HEK293 (cell line): ENCODE measurements at regions not wholly inside any gene's neighbourhood (a gene's known extent, or its start where the extent isn't known, plus 50 kb on each side); places are given as distances from the start of the nearest gene placed in this dataset.
"Not testable (repeated sequence)": the region's sequence is repeated elsewhere in the genome, so short reads cannot be mapped to it uniquely, and the experiment has no call there.

Experiments
- AEBP2 ChIP-seq: fragments of 450-650 bp; formaldehyde crosslinking; IDR thresholded peaks from 2 replicates; pipeline ENCODE4 v1.5.1; 2016; ENCODE audit warnings: missing biosample characterization, missing genetic modification characterization, borderline replicate concordance
- GLI4 ChIP-seq: fragments of 450-650 bp; formaldehyde crosslinking; IDR thresholded peaks from 2 replicates; pipeline ENCODE4 v1.5.1; 2016; ENCODE audit warnings: missing biosample characterization, missing genetic modification characterization
- HIC1 ChIP-seq: fragments of 450-650 bp; formaldehyde crosslinking; IDR thresholded peaks from 2 replicates; pipeline ENCODE4 v1.5.1; 2016; ENCODE audit warnings: missing biosample characterization, missing genetic modification characterization
- MEIS1 ChIP-seq: sonication (generic); formaldehyde crosslinking; IDR thresholded peaks from 2 replicates; pipeline ENCODE4 v1.8.1; 2022; ENCODE audit warnings: missing genetic modification reagents, mild to moderate bottlenecking, borderline replicate concordance
- ZBTB8A ChIP-seq: fragments of 450-650 bp; formaldehyde crosslinking; IDR thresholded peaks from 2 replicates; pipeline ENCODE4 v1.5.1; 2016; ENCODE audit warnings: missing biosample characterization, missing genetic modification characterization
- ZNF133 ChIP-seq: fragments of 450-650 bp; formaldehyde crosslinking; IDR thresholded peaks from 2 replicates; pipeline ENCODE4 v1.5.1; 2016; ENCODE audit warnings: missing biosample characterization, missing genetic modification characterization
- ZNF416 ChIP-seq: fragments of 450-650 bp; formaldehyde crosslinking; IDR thresholded peaks from 2 replicates; pipeline ENCODE4 v1.5.1; 2016; ENCODE audit warnings: missing biosample characterization, missing genetic modification characterization
- ZNF580 ChIP-seq: fragments of 450-650 bp; formaldehyde crosslinking; IDR thresholded peaks from 2 replicates; pipeline ENCODE4 v1.5.1; 2016; ENCODE audit warnings: missing biosample characterization, missing genetic modification characterization
- ZNF658 ChIP-seq: fragments of 450-650 bp; formaldehyde crosslinking; IDR thresholded peaks from 2 replicates; pipeline ENCODE4; 2016; ENCODE audit warnings: missing biosample characterization, missing genetic modification characterization
- ZNF747 ChIP-seq: fragments of 450-650 bp; formaldehyde crosslinking; IDR thresholded peaks from 2 replicates; pipeline ENCODE4 v1.5.1; 2016; ENCODE audit warnings: missing biosample characterization, missing genetic modification characterization
- TF ChIP-seq, protein P1 (sequence below): fragments of 450-650 bp; formaldehyde crosslinking; IDR thresholded peaks from 2 replicates; pipeline ENCODE4 v1.5.1; 2016; ENCODE audit warnings: missing biosample characterization, missing genetic modification characterization

DNA sequence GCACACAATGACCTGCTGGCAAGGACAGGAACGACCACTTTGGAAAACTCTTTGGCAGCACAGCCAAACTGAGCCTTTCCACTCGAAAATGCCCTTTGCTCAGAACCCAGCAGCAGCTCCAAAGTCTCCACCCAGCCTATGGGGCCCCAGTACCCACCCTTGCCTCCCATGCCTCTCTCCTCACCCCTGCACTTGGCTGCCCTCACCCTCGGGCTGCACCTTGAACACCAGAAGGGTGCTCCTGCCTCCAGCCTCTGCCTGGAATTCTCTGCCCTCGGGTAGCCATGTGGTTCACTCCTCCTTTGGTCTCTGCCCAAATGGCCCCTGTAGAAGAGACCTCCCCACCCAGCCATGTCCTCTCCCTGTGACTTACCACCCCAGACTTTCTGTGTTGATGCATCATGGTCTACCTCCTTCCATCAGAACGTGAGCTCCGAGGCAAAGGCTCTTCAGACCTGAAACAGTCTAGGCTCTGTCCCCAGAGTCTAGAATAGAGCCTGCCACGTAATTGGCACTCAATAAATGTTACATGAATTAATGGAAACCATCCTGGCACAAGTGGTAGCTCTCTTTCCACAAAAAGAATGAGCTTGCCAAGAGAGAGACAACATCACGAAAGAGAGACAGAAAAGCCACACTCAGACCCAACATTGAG is 68.5 kb upstream of the METTL9 start:
- not testable (repeated sequence) for TF ChIP-seq AEBP2 (tag by site-specific recombination); GLI4 (tag by site-specific recombination); ZNF747; HIC1 (tag by site-specific recombination); MEIS1 (CRISPR knock-in tag); ZBTB8A (tag by site-specific recombination); ZNF580 (tag by site-specific recombination); ZNF416; ZNF133 (tag by site-specific recombination); ZNF658 (tag by site-specific recombination)
- TF ChIP-seq, protein P1, sequence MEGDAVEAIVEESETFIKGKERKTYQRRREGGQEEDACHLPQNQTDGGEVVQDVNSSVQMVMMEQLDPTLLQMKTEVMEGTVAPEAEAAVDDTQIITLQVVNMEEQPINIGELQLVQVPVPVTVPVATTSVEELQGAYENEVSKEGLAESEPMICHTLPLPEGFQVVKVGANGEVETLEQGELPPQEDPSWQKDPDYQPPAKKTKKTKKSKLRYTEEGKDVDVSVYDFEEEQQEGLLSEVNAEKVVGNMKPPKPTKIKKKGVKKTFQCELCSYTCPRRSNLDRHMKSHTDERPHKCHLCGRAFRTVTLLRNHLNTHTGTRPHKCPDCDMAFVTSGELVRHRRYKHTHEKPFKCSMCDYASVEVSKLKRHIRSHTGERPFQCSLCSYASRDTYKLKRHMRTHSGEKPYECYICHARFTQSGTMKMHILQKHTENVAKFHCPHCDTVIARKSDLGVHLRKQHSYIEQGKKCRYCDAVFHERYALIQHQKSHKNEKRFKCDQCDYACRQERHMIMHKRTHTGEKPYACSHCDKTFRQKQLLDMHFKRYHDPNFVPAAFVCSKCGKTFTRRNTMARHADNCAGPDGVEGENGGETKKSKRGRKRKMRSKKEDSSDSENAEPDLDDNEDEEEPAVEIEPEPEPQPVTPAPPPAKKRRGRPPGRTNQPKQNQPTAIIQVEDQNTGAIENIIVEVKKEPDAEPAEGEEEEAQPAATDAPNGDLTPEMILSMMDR, result not testable (repeated sequence)
